ENCODE measurements at regions not wholly inside any gene's neighbourhood (a gene's known extent, or its start where the extent isn't known, plus 50 kb on each side); places are given as distances from the start of the nearest gene placed in this dataset.

DNA sequence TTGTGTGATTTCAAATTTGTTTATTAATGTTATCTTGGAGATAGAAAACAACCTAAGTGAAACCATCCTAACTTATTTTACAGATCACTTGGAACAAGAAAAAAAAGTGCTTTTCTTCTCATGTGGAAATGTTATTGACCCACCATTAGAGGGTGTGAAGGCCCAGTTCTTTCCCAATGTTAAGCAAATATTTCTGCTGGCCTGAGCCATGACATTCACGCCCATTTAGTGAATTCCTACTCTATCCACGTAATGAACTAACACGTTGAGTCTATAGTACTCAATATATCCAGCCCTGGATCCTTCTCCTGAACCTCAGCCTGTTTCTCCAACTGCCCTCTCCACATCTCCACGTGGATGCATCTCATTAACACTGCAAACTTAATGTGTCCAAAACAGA lies 180.6 kb upstream of the ZFP64 start:
- no peak for DNase-seq

DNA sequence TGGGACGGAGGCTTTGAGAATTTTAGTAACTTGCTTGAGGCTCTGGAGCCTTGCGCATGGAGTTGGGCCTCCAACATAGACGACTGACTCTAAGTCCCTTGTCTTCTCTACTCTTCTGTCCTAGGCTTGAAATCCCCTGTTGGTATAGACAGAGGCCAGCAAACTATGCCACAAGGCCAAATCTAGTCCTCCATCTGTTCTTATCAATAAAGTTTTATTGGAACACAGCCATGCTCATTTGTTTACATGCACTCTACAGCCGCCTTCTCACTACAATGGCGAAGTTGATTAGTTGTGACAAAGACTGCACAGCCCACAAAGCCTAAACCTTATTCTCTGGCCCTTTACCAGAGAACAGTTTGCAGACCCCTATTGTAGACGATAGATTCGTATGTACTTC lies 174.1 kb upstream of the ZFP64 start:
- DNase-seq: no peak

- no peak for DNase-seq
Measured at GRCh38 chr20:52364405-52364804, 172.8 kb upstream of the ZFP64 start.

DNA sequence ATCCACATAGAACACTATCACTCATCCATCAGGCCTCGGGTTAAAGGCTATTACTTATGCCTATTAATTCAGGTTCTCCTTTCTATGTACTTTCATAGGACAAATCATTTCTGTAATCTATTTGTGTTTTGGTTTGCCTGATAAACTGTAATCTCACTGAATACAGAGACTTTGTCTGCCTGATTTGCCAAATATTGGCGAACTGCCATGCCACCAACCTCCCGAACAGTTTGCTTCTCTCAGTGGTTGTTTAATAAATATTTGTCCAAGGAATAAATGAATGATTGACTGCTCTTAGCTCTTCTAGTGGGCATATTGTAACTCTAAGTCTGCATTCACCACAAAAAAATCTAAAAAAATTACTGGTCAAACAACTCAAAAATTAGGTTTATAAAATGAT lies 170.1 kb upstream of the ZFP64 start:
- no peak for DNase-seq

- no peak for DNase-seq
Measured at GRCh38 chr20:52349806-52350205, 158.2 kb upstream of the ZFP64 start.

- DNase-seq: no peak
Measured at GRCh38 chr20:52348434-52348833, 156.9 kb upstream of the ZFP64 start.

DNA sequence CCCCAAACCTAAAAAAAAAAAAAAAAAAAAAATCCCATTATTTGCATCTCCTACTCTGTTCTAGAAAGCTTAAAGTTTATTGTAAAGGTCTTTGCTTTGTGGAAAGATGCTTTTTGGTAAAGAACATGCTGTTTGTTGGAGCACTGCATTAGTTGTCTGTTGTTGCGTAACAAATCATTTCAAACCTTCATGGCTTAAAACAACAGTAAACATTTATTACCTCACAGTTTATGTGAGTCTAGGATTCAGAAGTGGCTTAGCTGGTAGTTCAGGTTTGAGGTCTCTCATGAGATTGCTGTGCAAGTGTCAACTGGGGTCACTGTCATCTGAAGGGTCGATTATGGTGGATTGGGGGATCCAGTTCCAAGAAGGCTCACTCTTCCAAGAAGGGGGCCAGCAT lies 155.2 kb upstream of the ZFP64 start:
- no peak for DNase-seq

DNA sequence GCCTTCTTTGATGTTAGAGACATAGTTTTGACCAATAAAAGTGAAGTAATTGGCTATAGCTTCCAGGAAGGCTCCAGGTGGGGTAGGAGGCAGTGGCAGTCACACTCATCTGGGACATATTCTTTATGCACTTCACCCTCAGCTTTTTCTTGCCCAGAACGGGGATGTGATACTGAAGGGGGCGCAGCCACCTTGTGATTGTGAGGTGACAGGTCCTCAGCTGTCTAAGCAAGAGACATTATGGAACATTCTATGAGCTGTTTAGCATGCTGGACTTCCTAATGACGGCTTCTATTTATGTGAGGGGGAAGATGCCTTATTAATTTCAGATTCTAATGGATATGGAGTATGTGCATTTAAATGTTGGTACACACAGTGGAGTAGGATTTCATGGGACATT lies 151.3 kb upstream of the ZFP64 start:
- DNase-seq: no peak

- no peak for DNase-seq
Measured at GRCh38 chr20:52340036-52340634, 148.6 kb upstream of the ZFP64 start.

DNA sequence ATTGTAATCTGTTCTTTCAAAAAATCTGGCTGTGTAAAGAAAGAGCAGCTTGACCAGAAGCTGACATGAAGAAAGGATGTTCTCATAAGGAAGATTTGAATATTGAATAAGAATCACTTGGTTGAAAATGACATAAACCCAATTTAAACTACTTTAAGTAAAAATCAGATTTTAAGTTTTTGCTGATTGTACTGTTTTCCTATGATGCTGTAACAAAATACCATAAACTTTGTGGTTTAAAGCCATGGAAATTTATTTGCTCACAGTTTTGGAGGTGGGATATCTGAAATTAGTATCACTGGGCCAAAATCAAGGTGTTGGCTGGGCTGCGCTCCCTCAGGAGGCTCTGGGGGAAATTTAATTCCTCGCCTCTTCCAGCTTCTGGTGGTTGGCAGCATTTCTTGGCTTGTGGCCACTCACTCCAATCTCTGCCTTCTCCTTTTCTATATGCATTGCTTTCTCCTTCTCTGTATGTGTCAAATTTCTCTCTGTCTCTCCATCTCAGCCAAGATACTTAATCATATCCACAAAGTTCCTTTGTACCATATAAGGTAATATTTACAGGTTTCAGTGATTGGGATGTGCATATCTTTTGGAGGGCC lies 141.2 kb upstream of the ZFP64 start:
- DNase-seq: no peak

DNA sequence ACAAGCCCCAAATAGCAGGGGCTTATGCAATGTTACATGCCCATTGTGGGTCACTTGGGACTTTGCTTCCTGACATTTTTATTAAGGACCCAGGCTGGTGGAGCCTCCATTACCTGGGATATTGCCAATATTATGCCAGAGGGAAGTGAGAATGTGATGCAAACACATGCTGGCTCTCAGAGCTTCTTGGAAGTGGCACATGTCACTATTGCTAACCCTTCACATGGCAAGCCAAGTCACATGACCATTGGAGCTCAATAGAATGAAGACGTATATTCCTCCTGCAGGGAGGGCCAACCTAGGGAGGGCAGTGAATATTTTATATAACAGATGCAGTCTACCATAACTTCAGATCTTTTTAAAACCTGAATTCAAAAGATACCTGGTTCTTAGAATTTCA lies 140.7 kb upstream of the ZFP64 start:
- no peak for DNase-seq

GRCh38 chr20:52331655-52332054 lies 140.1 kb upstream of the ZFP64 start:
- no peak for DNase-seq

DNA sequence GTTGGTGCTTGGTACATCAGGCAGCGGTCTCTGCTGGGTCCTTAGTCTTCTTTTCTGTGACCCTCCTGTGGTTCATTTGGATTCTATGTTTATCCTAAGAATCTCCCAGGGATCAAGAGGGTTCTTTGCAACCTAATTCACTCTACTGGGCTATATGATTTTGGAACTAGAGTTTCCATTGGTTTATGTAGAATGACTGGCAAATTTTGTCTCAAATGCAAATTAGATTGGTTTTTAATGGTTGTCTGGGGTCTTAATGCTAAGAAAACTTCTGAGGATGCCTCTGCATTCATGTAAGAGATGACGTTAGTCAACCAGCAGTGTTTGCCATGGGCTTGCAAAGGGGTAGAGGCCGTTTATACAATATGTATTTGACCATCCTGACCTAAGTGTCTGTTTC lies 129.8 kb upstream of the ZFP64 start:
- DNase-seq: no peak

- no peak for DNase-seq
Measured at GRCh38 chr20:52318651-52319050, 127.1 kb upstream of the ZFP64 start.

DNA sequence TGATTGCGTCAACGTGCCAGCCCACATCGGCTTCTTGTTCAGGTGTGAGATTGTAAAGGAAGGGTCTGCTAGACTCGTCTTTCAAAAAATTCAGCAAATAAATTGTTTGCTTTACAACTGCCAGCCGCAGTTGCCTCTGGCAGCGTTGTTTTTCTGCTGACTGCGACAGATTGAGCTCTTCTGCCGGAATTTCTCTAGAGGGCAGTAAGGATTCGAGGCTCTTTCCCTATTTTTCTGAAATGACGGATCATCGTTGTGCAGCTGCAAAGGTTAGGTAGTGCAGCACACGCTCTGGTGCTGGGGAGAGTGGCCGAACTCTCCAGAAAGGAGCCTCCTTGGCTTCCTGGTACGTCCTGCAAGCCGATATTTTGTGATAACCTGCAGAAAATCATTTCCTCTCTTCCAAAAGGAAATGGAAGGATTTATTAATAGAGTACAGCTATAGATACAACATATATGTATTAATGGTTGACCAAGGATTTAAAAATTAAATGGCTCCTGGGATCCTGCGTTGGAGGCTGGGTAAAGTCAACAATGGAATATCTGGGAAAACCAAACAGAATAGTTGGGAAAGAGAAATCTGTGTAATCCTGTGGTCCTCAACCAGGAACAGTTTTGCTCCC lies 121.9 kb upstream of the ZFP64 start:
- DNase-seq: no peak

DNA sequence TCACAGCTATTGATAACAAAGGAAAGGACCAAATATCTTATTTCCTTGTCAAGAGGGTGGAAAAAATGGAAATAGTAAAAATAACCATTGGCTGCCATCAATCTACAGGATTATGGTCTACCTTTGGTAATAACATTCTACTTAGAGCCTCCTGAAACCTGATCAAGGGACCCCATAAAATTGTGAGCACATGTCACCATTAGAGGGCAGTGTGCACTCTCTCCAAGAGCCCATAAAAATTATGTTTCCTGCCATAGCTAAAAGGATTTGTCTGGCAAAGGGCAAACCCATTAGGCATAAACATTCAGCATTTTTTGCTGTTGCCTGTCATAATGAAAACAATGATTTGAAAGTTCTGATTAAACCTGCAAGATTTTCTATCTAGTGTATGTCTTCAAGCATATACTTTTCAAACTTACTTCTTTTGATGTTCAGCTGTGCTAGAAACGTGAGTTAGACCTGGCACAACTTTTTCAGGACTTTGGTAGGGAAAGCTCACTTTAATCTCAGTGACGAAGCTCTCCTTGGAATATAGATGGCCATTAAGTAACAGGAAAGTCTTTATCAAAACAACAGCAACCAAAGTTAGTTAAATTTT lies 120.7 kb upstream of the ZFP64 start:
- peak; percentile 47 to 49 for DNase-seq

DNA sequence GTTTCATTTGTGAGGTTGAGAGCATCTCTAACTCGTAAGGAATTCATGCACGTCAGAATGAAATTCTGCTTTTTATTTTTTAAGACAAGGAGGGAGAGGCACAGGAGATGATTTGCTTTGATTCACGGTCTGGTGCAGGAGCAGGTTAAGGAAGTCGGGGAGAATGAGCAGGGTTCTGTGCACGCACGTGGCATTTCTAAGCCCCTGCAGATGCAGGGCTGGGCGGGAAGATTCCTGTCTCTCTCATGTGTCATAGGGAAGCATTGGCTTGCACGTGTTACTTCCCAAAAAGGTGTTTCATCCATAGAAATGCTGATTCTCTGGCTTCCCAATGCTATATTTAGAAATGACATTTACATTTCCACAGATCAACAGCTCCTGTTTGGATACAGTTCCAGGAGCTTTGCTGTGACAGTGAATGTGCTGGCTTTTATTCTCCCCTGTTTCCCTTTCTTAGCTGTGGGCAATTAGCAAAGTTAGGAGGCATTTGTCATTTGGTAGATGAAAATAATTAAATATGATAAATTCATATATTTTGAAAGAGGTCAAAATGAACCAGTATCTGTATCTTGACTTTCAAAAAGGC lies 119.7 kb upstream of the ZFP64 start:
- no peak for DNase-seq

DNA sequence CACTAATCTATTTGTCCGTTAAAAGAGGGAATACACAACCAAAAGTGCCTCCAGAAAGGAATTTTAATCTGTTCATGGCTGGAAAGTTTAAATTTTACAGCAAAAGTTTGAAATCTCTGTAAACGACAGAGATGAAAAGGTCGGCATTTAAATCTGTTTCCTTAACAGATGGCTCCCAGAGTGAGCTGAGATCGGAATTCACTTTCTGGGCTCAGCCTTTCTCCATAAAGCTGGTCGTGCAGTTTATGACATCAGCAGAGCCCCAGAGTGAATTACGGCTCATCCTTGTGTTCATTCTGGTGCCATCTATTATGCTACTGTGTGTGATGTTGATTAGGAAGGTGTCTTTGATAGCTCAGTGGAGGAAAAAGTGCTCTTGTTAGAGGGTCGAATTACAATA lies 117.6 kb upstream of the ZFP64 start:
- DNase-seq: no peak

DNA sequence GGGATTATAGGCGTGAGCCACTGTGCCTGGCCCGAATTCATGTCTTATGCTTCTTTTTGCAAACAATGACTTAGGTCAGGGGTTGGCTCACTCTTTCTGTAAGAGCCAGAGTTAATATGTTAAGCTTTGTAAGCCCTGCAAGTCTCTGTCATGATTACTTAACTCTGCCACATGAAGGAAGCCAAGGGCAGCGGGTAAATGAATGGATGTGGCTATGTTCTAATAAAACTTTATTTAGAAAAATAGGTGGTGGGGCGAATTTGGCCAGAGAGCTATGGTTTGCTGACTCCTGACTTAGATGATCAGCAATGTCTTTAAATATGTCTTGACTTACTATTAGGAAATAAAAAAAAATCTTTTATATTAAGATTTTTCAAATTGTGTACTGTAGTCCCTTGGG lies 114.9 kb upstream of the ZFP64 start:
- DNase-seq: no peak

GRCh38 chr20:52305858-52306257 lies 114.3 kb upstream of the ZFP64 start:
- DNase-seq: no peak

DNA sequence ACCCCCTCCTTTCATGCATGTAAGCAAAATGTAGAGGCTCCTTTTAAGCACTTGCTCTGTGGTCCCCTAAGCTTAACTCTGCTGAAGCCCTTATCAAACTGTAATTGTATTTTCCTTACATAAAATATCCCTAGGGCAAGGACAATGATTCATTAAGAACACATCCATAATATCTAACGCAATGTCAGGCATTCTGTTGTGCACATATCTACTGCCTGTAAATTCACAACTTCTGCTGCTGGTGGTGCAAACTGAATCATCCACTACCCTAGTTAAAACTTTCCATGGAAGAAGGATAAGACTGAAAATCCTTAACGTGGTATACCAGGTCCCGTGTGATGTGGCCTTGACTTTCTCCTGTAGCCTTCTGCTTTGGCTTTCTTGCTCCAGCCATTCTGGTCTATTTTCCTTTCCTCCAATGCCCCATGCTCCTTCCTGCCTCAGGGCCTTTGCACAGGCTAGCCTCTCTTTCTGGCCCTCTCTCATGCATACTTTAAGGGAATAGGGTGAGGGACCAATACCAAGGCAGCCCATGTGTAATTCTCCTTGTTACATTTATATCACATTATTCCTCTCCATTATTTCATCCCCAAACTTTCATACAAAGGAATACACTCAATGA lies 113.6 kb upstream of the ZFP64 start:
- DNase-seq: no peak

GRCh38 chr20:52303281-52303950 lies 111.8 kb upstream of the ZFP64 start:
- no peak for DNase-seq

- DNase-seq: no peak
Measured at GRCh38 chr20:52302736-52303135, 111.2 kb upstream of the ZFP64 start.
